H1 (cell line): ENCODE measurements at regions not wholly inside any gene's neighbourhood (a gene's known extent, or its start where the extent isn't known, plus 50 kb on each side); places are given as distances from the start of the nearest gene placed in this dataset.

ENCODE experiments used
- MAFK ChIP-seq: IDR thresholded peaks from 2 replicates; pipeline ENCODE4 v1.6.1; 2012; ENCODE audit warnings: low read depth, mild to moderate bottlenecking, improper control_type of control experiment, low read length
- RBBP5 ChIP-seq: IDR thresholded peaks from 2 replicates; pipeline ENCODE4 v1.7.1; 2012; ENCODE audit warnings: low read depth, mild to moderate bottlenecking, inconsistent platforms, low read length, moderate library complexity, borderline replicate concordance
- SP2 ChIP-seq: IDR thresholded peaks from 2 replicates; pipeline ENCODE4 v1.6.1; 2012; ENCODE audit warnings: mild to moderate bottlenecking, low read length, inconsistent platforms
- TAF1 ChIP-seq: IDR thresholded peaks from 2 replicates; pipeline ENCODE4 v1.6.1; 2011; ENCODE audit warnings: mild to moderate bottlenecking, low read depth, low read length
- TEAD4 ChIP-seq: IDR thresholded peaks from 2 replicates; pipeline ENCODE4 v1.6.1; 2012; ENCODE audit warnings: low read depth, low read length, inconsistent platforms, mixed read lengths
- TF ChIP-seq, protein P1 (sequence below): fragments of 300-600 bp; sonication (generic); IDR thresholded peaks from 2 replicates; pipeline ENCODE4 v1.7.1; 2012; ENCODE audit warnings: low read length, moderate library complexity, mild to moderate bottlenecking, inconsistent platforms; ENCODE audit not compliant: insufficient replicate concordance

DNA sequence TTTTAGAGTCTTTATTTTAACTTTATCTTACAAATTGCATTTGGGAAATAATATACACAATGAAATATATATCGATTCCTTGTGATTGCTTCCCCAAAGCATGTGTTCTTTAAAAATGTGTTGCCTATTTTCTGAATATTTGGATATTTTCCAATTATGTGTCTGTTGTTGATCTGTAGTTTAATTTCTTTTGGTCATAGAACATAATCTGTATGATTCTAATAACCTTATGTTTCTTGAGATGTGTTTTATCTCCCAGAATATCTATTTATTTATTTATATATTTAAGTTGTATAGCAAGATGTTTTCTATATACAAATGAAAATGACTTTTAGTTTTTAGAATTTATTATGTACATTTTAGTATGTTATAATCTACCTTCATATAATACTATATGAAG, 710.8 kb upstream of the PCDH20 start (continued):
- TF ChIP-seq, protein P1, sequence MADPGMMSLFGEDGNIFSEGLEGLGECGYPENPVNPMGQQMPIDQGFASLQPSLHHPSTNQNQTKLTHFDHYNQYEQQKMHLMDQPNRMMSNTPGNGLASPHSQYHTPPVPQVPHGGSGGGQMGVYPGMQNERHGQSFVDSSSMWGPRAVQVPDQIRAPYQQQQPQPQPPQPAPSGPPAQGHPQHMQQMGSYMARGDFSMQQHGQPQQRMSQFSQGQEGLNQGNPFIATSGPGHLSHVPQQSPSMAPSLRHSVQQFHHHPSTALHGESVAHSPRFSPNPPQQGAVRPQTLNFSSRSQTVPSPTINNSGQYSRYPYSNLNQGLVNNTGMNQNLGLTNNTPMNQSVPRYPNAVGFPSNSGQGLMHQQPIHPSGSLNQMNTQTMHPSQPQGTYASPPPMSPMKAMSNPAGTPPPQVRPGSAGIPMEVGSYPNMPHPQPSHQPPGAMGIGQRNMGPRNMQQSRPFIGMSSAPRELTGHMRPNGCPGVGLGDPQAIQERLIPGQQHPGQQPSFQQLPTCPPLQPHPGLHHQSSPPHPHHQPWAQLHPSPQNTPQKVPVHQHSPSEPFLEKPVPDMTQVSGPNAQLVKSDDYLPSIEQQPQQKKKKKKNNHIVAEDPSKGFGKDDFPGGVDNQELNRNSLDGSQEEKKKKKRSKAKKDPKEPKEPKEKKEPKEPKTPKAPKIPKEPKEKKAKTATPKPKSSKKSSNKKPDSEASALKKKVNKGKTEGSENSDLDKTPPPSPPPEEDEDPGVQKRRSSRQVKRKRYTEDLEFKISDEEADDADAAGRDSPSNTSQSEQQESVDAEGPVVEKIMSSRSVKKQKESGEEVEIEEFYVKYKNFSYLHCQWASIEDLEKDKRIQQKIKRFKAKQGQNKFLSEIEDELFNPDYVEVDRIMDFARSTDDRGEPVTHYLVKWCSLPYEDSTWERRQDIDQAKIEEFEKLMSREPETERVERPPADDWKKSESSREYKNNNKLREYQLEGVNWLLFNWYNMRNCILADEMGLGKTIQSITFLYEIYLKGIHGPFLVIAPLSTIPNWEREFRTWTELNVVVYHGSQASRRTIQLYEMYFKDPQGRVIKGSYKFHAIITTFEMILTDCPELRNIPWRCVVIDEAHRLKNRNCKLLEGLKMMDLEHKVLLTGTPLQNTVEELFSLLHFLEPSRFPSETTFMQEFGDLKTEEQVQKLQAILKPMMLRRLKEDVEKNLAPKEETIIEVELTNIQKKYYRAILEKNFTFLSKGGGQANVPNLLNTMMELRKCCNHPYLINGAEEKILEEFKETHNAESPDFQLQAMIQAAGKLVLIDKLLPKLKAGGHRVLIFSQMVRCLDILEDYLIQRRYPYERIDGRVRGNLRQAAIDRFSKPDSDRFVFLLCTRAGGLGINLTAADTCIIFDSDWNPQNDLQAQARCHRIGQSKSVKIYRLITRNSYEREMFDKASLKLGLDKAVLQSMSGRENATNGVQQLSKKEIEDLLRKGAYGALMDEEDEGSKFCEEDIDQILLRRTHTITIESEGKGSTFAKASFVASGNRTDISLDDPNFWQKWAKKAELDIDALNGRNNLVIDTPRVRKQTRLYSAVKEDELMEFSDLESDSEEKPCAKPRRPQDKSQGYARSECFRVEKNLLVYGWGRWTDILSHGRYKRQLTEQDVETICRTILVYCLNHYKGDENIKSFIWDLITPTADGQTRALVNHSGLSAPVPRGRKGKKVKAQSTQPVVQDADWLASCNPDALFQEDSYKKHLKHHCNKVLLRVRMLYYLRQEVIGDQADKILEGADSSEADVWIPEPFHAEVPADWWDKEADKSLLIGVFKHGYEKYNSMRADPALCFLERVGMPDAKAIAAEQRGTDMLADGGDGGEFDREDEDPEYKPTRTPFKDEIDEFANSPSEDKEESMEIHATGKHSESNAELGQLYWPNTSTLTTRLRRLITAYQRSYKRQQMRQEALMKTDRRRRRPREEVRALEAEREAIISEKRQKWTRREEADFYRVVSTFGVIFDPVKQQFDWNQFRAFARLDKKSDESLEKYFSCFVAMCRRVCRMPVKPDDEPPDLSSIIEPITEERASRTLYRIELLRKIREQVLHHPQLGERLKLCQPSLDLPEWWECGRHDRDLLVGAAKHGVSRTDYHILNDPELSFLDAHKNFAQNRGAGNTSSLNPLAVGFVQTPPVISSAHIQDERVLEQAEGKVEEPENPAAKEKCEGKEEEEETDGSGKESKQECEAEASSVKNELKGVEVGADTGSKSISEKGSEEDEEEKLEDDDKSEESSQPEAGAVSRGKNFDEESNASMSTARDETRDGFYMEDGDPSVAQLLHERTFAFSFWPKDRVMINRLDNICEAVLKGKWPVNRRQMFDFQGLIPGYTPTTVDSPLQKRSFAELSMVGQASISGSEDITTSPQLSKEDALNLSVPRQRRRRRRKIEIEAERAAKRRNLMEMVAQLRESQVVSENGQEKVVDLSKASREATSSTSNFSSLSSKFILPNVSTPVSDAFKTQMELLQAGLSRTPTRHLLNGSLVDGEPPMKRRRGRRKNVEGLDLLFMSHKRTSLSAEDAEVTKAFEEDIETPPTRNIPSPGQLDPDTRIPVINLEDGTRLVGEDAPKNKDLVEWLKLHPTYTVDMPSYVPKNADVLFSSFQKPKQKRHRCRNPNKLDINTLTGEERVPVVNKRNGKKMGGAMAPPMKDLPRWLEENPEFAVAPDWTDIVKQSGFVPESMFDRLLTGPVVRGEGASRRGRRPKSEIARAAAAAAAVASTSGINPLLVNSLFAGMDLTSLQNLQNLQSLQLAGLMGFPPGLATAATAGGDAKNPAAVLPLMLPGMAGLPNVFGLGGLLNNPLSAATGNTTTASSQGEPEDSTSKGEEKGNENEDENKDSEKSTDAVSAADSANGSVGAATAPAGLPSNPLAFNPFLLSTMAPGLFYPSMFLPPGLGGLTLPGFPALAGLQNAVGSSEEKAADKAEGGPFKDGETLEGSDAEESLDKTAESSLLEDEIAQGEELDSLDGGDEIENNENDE: no peak
- TF ChIP-seq MAFK: no peak
- no peak for TF ChIP-seq TEAD4
- no peak for TF ChIP-seq SP2
- no peak for TF ChIP-seq RBBP5
- TF ChIP-seq TAF1: no peak
